ENCODE measurements at regions not wholly inside any gene's neighbourhood (a gene's known extent, or its start where the extent isn't known, plus 50 kb on each side); places are given as distances from the start of the nearest gene placed in this dataset.
A peak's percentile ranks its signal among the peaks of the same experiment; 100 is the strongest.

DNA sequence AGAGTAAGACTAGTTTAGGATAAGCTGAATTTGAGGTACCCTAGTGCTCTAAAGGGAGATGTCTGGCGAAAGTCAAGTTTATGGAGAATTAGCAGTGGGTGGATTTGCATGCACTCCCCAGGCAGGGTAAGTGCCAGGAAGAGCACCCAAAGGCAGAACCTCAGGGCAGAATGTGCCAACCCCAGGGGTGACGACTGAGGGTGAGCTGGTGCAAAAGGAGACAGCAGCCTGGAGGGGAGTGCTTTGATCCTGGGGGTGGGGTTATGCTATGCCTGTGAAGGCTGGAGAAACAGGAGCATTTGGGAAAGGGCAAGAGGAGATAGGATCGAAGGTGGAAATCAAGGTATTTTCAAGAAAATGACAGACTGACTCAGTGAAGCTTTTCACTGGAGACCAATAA, 208.5 kb upstream of the PDE10A start:
- DNase-seq: no peak

DNA sequence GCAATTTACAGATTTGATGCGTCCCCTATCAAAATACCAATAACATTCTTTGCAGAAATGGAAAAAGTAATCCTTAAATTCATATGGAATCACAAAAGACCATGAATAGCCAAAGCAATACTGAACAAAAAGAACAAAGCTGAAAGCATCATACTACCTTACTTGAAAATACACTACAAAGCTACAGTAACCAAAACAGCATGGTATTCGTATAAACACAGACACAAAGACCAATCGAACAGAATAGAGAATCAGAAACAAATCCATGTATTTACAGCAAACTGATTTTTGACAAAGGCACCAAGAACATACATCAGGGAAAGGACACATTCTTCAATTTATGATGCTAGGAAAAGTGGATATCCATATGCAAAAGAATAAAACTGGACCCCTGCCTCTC, 206.5 kb upstream of the PDE10A start:
- DNase-seq: no peak

DNA sequence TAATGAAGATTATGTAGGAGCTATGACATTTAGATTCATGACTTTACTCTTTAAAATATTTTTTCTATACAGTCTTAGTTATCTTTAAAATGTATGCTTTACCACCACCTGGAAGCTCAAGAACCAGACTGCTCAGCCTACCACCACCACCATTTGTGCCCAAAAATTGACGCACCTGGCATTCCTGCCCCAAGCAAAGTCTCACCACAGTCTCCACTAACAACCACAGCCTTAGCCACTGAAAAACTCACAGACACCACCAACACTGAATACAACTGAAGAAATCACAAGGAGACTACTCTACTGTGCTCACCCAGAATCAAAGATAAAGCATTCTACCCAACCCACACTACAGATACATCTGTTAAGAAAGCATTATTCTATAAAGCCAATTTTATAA, 201.9 kb upstream of the PDE10A start:
- no peak for DNase-seq

DNA sequence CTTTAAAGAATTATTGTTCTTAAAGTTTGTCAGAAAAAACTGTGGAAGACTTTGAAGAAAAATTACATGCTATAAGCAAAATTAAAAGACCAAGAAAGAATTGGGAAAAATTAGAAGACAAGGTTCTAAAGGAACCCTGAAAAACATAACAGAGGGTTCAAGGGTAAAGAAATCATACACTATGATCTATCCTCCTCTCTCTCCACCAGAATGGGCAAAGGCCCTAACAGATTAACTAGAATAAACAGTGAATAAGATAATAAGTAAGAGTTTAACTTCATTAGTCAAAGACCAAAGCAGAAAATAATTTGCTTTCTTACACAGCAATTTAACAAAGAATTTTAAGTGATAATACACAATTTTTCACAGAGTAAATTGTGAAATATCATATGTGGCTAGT, 201.2 kb upstream of the PDE10A start:
- no peak for DNase-seq

DNA sequence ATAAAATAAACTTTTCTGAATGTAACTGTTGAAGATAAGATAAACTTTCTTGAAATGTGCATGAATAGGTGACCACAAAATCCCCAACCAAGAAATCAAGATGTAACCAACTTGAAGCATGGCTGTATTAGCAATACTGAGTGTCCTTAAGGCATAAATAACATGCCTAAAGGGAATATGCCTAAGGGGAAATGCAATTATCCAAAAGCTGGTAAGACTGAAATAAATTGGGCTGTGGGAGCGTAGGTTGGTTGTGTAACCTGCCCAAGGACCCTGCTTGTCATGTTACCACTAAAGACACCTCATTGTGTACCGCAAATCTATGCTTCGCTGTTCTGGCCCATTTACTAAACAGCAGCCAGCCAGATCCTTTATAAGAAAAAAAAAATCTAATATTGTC, 200.8 kb upstream of the PDE10A start:
- DNase-seq: no peak

DNA sequence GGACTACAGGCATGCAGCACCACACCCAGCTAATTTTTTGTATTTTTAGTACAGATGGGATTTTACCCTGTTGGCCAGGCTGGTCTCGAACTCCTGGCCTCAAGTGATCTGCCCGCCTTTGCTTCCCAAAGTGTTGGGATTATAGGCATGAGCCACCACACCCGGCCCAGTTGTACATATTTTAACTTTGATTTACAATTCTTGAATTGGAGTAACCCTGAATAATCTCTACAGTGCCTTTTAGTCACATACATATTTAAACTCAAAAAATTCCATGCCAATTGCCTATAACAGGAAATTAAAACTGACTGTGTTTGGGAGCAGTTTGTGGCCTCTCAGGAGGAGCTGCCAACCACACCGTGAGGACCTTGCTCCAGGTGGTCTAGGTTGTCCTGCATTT, 199.8 kb upstream of the PDE10A start:
- DNase-seq: no peak

DNA sequence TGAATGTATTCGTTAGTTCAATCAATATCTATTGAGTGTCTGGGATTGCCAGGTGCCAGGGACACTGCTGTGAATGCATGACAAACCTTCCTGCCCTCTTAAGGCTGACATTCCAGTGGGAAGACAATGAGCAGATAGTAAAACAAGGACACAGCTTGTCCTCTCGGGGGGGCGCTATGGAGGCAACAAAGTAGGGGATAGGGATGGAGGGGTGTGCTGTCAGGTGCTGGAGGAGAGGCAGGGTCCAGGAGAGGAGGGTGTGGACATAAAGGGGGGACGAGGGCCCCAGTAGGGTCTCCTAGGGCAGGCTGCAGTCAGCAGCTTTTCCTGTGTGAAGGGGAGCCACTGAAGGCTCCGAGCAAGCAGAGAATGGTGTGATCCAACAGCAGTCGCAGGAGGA, 198.2 kb upstream of the PDE10A start:
- no peak for DNase-seq

DNA sequence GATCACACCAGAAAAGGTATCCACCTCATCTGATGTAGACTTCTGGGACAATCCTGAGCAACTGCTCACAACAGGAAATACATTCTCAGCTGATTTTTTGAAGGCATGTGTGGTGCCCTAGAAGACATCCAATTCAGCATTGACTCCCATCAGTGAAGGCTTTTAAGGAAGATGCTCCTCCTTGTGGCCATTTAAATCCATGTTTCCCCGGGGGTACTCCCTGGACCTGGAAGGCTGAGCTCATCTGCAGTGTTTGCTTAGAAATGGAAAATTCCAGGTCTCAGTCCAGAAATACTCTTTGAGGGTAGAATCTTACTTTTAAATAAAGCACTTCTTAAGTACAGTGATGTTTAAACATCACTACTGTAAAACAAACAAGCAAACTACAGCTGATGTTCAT, 195.5 kb upstream of the PDE10A start:
- DNase-seq: no peak

DNA sequence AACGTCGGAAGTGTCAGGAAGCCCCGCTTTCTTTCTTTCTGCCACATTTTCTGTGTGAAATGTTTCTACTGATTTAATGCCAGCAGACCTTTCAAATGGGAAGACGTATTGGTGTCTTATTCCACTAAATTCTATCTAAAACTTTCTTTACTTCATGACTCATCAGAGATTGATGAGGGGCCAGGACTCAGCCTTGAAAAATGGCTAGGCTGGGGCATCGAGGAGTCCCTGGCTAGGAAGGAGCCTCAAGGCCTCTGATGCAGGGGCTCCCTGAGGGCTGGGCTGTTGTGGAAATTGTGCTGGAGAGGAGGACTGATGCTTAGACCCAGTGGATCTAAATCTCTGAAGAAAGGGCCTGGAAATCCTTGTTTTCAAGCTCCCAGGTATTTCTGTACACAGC, 192.8 kb upstream of the PDE10A start:
- DNase-seq: no peak

DNA sequence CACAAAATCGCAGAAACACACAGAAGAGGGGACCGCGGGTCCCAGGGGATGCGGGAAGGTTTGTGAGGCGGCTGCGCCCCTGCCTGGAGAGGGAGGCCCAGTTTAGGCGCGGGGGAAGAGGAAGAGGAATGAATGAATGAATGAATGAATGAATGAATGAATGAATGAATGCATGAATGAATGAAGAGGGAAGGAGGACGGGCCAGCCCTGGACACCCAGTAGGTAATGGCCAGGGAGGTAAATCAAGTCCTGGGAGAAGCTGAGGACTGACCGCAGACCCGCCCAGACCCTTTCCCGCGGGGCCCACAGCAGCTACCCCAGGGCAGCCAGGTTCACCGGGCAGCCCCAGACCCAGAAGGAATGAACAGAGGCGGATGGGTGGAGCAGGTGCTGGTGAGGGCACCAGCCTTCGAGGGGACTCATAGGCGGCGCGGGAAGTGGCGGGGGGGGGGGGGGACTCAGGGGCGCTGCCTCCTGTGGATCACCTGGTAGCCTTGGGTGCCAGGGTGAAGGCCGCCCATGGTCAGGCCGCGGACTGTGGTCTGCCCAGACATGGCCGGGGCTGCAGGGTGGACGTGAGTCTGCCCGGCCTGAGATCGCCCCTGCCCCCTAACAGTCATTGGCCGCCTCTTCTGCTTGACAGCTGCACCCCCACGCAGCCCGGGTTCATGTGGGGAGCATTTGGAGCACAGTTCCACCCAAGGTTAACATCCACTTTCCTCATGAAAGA, 192.0 kb upstream of the PDE10A start:
- no peak for DNase-seq

DNA sequence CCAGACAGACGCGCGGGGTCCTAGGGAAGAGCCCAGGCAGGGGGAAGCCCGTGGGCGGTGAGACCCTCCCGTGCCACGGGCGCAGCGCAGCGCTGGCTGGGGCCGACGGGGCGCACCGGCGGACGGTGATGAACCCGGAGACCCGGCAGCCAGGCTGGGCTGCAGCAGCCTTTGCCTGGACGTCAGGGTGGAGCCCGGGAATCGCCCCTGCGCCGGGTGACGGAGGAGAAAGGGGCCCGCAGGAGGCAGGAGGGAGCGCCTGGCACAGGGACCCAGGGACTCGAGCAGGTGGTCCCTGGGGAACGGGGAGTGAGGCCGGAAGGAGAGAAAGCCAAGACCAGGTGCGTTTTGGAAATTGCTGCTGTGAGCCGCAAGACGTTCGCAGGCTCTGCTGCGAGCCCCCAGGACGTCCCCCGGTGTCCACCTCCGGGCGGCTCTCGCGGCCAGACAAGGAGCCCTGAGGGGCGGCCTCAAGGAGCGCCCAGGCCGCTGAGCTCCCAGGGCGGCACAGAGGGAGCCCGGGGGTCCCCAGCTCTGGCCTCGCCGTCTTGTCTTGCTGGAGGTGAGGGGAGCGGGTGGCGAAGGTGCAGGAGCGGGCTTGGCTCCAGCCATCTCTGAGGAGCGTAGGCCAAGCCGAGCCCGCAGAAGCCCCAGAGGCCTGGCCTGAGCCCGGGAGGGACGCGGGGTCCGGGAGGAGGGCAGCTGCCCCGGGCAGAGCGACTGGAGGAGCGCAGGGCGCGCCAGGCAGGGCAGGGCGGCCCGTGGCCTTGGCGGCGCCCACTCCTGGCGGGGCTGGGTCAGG, 191.2 kb upstream of the PDE10A start:
- DNase-seq: no peak

DNA sequence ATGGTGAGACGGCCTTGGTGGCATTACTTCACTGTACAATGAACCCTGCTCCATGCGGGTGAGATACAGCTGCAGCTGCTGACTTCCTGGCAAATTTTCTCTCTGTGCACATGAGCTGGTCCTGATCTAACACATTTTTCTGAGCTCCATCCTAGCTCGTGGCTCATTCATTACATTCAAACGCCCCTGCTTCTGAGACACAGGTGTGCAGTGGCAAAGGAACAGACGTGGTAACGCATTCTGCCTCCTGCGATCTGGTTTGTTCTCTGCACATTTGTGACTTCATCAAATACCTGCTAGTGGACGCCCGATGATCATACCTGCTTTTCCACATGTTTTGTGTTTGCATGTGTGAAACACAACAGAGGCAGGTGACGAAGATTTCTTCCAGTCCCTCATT, 189.6 kb upstream of the PDE10A start:
- DNase-seq: no peak

DNA sequence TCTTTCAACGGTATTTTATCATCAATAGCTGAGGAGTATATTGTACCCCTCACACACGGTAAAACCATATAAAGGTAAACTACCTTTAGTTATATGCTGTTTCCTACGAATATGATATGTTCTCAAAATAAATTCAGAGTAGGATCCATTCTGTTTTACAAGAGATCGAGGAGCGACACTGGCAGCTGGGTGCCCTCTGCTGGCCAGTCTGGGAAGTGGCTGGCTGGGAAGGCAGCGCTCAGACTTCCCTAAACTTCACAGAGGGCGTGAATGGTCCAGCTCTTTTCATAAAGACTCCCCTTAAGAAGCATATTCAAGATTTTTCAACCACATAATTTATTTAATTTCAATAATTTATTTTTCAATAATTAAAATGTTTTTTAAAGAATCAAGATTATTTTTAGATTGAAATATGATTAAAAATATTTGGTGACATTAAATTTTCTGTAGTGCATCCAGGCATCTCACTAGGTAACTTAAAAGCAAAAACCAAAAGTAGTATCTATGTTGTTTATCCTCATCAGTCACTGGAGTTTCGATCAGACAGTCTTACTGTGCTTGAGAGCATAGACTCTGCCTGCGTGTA, 187.5 kb upstream of the PDE10A start:
- peak; percentile 67 to 79 (median 74) for DNase-seq

DNA sequence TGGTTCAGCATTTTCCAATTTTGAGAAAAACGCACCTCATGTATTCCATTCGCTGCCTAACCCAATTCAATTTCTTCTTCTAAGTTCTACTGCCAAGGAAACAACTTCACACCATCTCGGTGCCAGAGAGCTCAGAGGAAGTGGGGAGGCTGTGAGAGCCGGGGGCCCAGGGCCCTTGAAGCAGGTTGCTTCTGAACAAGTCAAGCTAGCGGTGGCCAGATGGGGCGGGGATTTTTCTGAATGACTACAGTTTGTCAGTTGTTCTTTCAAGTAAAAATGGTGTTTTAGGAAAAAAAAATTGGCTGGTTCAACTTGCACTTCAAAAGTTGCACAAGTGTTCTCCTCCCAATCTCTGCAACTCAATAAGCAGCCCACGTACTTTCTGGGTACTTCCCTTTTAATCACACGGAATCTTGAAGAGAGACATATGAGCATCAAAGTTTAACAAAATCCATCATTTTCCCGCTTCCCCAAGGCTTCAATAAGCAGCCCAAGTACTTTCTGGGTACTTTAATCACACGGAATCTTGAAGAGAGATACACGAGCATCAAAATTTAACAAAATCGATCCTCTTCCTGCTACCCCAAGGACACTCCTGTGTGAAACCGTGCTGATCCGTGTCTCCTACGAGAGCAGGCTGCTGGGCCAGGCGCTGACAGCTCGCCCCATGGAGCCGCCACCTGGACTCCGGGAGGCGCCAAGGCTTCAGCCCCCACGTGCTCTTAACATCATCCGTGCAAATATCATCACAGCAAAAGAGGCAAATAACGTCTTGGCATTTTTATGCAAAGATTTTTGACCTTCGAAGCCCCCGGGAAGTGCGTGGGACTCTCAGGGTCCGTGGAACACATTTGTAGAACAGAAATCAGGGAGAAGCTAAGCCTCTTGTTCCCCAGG, 186.7 kb upstream of the PDE10A start:
- peak in 3 of 4 experiments; percentile 11 to 54 (median 40) for DNase-seq

DNA sequence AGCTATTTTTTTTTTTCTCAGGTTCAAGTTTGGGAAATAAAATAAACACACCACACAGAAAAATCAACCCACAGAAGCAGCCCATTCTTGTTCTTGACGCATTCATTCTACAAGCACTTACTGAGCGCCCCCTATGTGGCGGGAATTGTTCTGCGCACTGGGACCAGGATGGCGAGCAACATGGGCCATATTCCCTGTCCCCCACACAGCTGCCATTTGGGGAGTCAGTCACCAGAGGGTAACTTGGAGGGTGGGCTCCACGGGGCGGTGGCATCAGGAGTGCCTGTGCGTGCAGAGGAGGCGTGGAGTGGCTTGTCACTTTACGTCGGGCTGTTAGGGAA, 185.0 kb upstream of the PDE10A start:
- DNase-seq: no peak

DNA sequence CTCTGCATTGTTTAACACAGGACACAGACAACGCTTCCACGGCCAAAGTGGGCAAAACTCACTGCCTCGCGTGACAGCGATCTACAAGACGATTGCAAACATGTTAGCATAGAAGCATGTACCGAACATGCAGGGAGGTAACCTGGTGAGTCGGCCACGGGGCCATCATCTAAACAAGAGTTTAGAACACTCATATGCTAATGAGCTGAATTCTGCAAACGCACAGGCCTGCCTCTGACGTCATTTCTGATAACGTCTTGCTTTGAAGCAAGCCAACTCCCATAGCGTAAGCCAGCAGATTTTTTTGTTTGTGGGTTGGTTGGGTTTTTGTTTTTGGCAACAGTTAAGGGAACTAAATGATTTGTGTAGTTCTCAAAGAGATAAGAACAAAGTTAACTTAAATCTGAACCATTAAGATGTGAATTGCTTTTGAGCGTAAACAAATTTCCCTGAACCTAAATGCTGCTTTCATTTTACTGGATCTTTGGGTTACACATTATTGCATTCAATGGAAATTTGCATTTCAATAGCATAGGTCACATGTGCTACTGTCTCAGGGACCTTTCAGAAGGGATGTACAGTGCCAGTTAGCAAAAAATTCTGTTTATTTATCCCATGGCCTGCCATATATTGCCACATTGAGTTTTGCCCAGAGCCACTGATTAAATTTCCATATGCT, 184.5 kb upstream of the PDE10A start:
- DNase-seq: no peak

DNA sequence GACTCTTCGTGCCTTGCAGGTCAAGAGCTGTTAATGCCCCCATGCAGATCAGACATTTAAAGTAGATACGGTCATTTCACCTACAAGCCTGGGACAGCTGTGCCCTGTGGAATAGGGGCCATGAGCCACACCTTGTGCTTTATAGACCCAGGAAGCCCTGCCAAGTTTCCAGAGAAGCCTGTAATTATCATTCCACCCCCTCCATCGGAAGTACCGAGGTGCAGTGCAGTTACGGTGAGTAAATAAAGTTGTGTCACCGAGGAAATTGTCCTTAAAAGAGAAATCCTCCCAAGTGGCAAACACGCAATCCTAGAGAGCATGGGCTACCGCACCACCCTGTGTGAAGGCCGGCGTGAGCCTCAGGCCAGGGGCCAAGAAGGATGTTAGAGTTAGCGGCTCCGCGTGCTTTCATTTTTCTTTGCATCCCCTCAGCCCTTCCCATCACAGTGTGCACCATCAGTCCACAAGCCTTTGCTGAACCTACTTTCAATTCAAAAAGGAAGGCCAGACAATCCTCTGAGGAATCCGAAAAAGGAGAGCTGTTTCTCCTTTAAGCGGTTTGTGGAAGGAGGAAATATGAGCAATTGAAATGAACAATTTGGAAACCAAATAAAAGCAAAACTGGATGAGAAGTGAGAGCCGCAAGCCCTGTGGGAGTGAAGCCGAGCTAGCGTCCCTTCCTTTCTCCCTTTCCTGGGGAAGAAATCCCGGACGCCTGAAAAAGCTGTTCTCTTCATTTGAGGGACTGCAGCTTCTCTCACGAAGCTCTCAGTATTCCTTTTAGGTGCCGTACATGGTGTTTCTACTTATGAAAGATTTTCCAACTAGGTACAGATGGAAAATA, 183.3 kb upstream of the PDE10A start:
- DNase-seq: no peak

DNA sequence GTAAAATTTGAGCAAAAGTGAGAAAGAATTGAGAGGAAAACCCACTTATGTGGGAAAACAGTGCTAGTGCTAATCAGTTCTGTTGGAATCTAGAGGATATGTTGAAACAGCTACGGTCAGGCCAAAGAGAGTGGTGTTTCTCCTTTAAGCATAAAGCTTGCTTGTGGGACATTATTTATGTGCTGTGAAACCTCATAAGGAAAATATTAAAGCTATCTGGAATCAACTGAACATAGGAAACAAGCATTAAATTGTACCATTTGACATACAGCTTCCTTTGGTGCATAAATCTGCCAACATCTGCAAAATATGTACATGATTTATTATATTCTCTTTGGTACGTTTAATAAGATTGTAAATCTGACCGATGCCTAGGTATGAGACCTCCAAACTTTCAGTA, 182.5 kb upstream of the PDE10A start:
- DNase-seq: no peak

DNA sequence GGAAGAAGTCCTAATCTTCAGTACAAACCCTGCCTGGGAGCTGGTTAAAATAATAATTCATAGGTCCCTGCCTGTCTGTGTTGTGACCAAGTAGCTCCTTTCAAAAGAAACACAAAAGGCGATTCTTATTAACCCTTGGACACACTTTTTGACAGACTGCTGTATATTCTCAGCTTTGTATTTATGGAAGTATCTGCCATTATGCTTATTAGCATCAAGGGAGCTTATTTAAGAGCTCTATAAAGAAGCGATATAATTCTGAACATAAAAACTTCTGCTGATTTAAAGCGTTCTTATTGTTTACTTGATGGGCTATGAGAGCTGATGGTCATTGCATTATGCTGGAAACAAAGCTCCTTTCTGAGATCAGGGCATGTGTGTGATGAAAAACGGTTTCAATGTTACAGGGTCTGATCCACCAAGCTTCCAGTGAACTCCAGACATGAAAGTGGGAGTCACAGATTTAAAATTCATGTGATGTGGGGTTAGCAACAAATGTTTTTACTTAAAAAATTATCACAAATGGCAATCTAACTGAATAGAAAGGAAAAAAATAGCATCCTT, 181.8 kb upstream of the PDE10A start:
- no peak for DNase-seq

DNA sequence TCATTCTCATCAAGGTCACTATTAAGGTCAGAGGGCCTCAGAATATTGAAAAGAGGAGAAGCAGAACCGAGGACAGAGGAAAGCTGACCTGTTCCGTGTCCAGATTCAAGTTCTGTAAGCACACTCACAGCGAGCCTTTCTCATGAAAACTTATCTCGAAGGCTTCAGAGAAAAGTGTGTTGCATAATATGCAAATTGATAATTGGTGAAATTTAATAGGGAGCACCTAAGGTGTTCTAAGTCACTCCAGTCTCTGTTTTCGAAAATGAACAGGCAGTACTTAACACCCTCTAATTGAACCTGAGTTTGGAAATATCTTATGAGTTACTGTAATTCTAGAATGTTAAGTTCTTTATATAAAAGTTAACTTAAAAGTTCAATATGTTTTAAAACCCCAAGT, 181.2 kb upstream of the PDE10A start:
- no peak for DNase-seq

DNA sequence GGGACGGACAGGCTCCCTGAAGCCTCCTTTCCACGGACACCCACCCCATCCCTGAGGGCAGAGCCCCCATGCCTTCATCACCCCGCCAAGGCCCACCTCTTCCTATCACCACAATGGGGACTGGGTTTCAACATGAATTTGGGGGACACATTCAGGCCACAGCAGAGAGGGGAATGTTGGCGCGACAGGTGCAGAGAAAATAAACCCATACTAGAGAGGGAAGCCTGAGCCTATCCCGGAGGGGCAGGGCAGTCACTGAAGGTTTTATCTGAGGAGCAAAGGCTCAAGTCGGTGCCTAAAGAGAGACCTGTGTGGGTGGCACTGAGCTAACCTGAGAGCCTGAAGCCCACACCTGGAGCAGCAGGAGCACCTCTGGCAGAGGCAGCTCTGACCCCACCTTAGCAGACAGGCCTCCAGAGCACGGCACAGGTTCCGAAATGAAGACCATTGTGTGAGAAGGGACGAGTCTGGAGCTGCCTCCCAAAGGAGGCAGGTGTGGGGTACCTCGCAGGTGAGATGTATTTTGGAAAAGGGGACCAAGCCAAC, 180.6 kb upstream of the PDE10A start:
- no peak for DNase-seq
